ENCODE measurements at regions not wholly inside any gene's neighbourhood (a gene's known extent, or its start where the extent isn't known, plus 50 kb on each side); places are given as distances from the start of the nearest gene placed in this dataset.
A peak's percentile ranks its signal among the peaks of the same experiment; 100 is the strongest.
"Not testable (repeated sequence)": the region's sequence is repeated elsewhere in the genome, so short reads cannot be mapped to it uniquely, and the experiment has no call there.

GRCh38 chr6:14386668-14387067 is 269.1 kb downstream of the CD83 start:
- ChIA-PET POLR2A (no interaction called here), CTCF (interaction anchor here (0.6 kb wide), 1 partner anchor 190 kb away, joined by 3 read pairs; no protein-coding TSS in a partner anchor)
- Mint-ChIP-seq H3K4me1 (peaks cover 43% of the 10 kb centered on the region), H3K27me3 (no peaks in the 10 kb centered on the region), H3K27ac (peak overlapping the region; percentile 68), H3K4me3 (no peak overlapping the region), H3K9me3 (peaks cover 1% of the 10 kb centered on the region), H3K36me3 (ENCODE audit: low read depth) (no peaks in the 10 kb centered on the region)
- TF ChIP-seq CTCF (IDR thresholded peaks at IDR 0.05) = no peak
- peak; percentile 73 for ATAC-seq (ENCODE audit: low read depth)
- no peak for DNase-seq
- intact Hi-C loops (cut with micrococcal nuclease) = loop anchor here (2.0 kb wide), 1 partner anchor 16 kb away; no protein-coding TSS in a partner anchor

DNA sequence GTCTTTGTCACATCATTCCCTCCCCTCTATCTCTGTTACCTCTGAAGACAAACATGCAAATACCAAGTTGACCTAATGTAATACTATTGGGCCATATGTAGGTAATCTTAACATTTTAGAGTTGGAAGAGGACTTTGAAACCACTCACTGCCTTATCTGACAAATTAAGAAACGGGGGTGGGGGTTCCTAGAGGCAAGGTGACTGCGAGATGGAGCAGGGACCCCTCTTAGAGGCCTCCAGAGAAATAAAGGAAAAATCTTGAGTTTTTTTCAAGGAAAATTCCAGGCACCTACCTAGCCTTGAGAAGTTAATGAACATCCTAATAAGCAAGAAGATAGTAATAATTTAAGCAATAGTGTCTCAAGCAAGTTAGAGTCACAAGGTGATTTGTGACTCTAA is 270.8 kb downstream of the CD83 start:
- H3K9me3 Mint-ChIP-seq = peaks cover 1% of the 10 kb centered on the region
- no peak for TF ChIP-seq CTCF (IDR thresholded peaks at IDR 0.05)
- H3K36me3 Mint-ChIP-seq (ENCODE audit: low read depth) = no peaks in the 10 kb centered on the region
- H3K27me3 Mint-ChIP-seq = no peaks in the 10 kb centered on the region
- ChIA-PET CTCF (no interaction called here), POLR2A (interaction anchor here (0.7 kb wide), 1 partner anchor 1092 kb away, joined by 3 read pairs; no protein-coding TSS in a partner anchor)
- H3K27ac Mint-ChIP-seq = no peak overlapping the region
- DNase-seq = no peak
- H3K4me1 Mint-ChIP-seq = peaks cover 26% of the 10 kb centered on the region
- intact Hi-C loops (cut with micrococcal nuclease) = no loop called here
- no peak overlapping the region for H3K4me3 Mint-ChIP-seq
- no peak for ATAC-seq (ENCODE audit: low read depth)

GRCh38 chr6:14389776-14390175 is 272.2 kb downstream of the CD83 start:
- CTCF ChIA-PET; H3K9me3 Mint-ChIP-seq; ATAC-seq (ENCODE audit: low read depth); H3K36me3 Mint-ChIP-seq (ENCODE audit: low read depth); DNase-seq; H3K27me3 Mint-ChIP-seq; H3K27ac Mint-ChIP-seq; POLR2A ChIA-PET; intact Hi-C loops (cut with micrococcal nuclease); H3K4me3 Mint-ChIP-seq: not testable (repeated sequence)
- peaks cover 16% of the 10 kb centered on the region for H3K4me1 Mint-ChIP-seq

- DNase-seq (no peak), ATAC-seq (ENCODE audit: low read depth) (no peak)
- intact Hi-C loops (cut with micrococcal nuclease) = no loop called here
- Mint-ChIP-seq H3K4me3 (no peak overlapping the region), H3K9me3 (no peaks in the 10 kb centered on the region), H3K4me1 (peaks cover 15% of the 10 kb centered on the region), H3K27ac (no peak overlapping the region), H3K36me3 (ENCODE audit: low read depth) (no peaks in the 10 kb centered on the region), H3K27me3 (no peaks in the 10 kb centered on the region)
- CTCF ChIA-PET = no interaction called here
- POLR2A ChIA-PET = no interaction called here
- no peak for TF ChIP-seq CTCF (IDR thresholded peaks at IDR 0.05)
Measured at GRCh38 chr6:14390805-14391204, 273.2 kb downstream of the CD83 start.

- ChIA-PET CTCF (no interaction called here), POLR2A (no interaction called here)
- no peaks in the 10 kb centered on the region for H3K27me3 Mint-ChIP-seq
- no peak for TF ChIP-seq CTCF (IDR thresholded peaks at IDR 0.05)
- H3K4me3 Mint-ChIP-seq = no peak overlapping the region
- ATAC-seq (ENCODE audit: low read depth) (no peak), DNase-seq (no peak)
- intact Hi-C loops (cut with micrococcal nuclease) = no loop called here
- peaks cover 25% of the 10 kb centered on the region for H3K4me1 Mint-ChIP-seq
- H3K36me3 Mint-ChIP-seq (ENCODE audit: low read depth) = no peaks in the 10 kb centered on the region
- no peaks in the 10 kb centered on the region for H3K9me3 Mint-ChIP-seq
- no peak overlapping the region for H3K27ac Mint-ChIP-seq
Measured at GRCh38 chr6:14393910-14394309, 276.3 kb downstream of the CD83 start.

- ATAC-seq (ENCODE audit: low read depth) = peak; percentile 28
- H3K27ac Mint-ChIP-seq = no peak overlapping the region
- no peak for TF ChIP-seq CTCF (IDR thresholded peaks at IDR 0.05)
- ChIA-PET CTCF (interaction anchor here (1.5 kb wide), 1 partner anchor 92 kb away, joined by 3 read pairs; no protein-coding TSS in a partner anchor), POLR2A (interaction anchor here (0.6 to 0.7 kb wide), 2 partner anchors 131 to 631 kb away, joined by 3 to 5 read pairs; no protein-coding TSS in a partner anchor)
- H3K9me3 Mint-ChIP-seq = no peaks in the 10 kb centered on the region
- intact Hi-C loops (cut with micrococcal nuclease) = loop anchor here (5.0 kb wide), 1 partner anchor 184 kb away; no protein-coding TSS in a partner anchor
- no peaks in the 10 kb centered on the region for H3K36me3 Mint-ChIP-seq (ENCODE audit: low read depth)
- DNase-seq = no peak
- H3K4me3 Mint-ChIP-seq = no peak overlapping the region
- H3K27me3 Mint-ChIP-seq = no peaks in the 10 kb centered on the region
- peaks cover 25% of the 10 kb centered on the region for H3K4me1 Mint-ChIP-seq
Measured at GRCh38 chr6:14396392-14396791, 278.8 kb downstream of the CD83 start.

All from activated B cell treated with CpG ODN at 0.5 μM for 24 hours (primary cell).